Karpas-422 (cell line): ENCODE measurements at regions not wholly inside any gene's neighbourhood (a gene's known extent, or its start where the extent isn't known, plus 50 kb on each side); places are given as distances from the start of the nearest gene placed in this dataset.

Source experiments
- DNase-seq: peaks from one replicate; pipeline ENCODE4 v3.0.0-alpha.2; 2015
- H2AFZ ChIP-seq: fragments of 200-600 bp; sonication (generic); 2 replicates; pipeline ENCODE4 v1.6.1; 2014; ENCODE audit warnings: antibody characterized with exemption, low read length, mixed read lengths
- H3K27ac ChIP-seq: fragments of 200-600 bp; sonication (generic); 2 replicates; pipeline ENCODE4 v1.5.1; 2014; ENCODE audit warnings: mild to moderate bottlenecking, low read length, moderate library complexity
- H3K27me3 ChIP-seq: fragments of 200-600 bp; sonication (generic); 2 replicates; pipeline ENCODE4 v1.6.1; 2014; ENCODE audit warnings: low read length, mixed read lengths
- H3K36me3 ChIP-seq: fragments of 200-600 bp; sonication (generic); 2 replicates; pipeline ENCODE4 v1.6.1; 2014; ENCODE audit warnings: low read length, mixed read lengths; ENCODE audit not compliant: insufficient read depth
- H3K4me1 ChIP-seq: fragments of 200-600 bp; sonication (generic); 2 replicates; pipeline ENCODE4 v1.6.1; 2014; ENCODE audit warnings: mild to moderate bottlenecking, low read length, mixed read lengths
- H3K4me2 ChIP-seq: fragments of 200-600 bp; sonication (generic); 2 replicates; pipeline ENCODE4 v1.6.1; 2014; ENCODE audit warnings: low read length, low read depth, mild to moderate bottlenecking; ENCODE audit not compliant: poor library complexity, severe bottlenecking
- H3K4me3 ChIP-seq: fragments of 200-600 bp; sonication (generic); 2 replicates; pipeline ENCODE4 v1.5.1; 2014; ENCODE audit warnings: mild to moderate bottlenecking, antibody characterized with exemption, low read length, mixed read lengths
- H3K79me2 ChIP-seq: fragments of 200-600 bp; sonication (generic); 2 replicates; pipeline ENCODE4 v1.6.1; 2014; ENCODE audit warnings: mild to moderate bottlenecking, low read length, mixed read lengths
- H3K9ac ChIP-seq: fragments of 200-600 bp; sonication (generic); 2 replicates; pipeline ENCODE4 v1.6.0; 2014; ENCODE audit warnings: low read length
- H3K9me2 ChIP-seq: fragments of 200-600 bp; sonication (generic), shearing (Covaris generic); replicated peaks from 2 replicates; pipeline ENCODE4 v1.6.0; 2014; ENCODE audit warnings: mild to moderate bottlenecking, low read length, moderate library complexity; ENCODE audit not compliant: insufficient read depth
- H3K9me3 ChIP-seq: fragments of 300-700, 200-600 bp; sonication (generic); 2 replicates; pipeline ENCODE4 v1.6.1; 2014; ENCODE audit warnings: low read length, mixed read lengths
- H4K20me1 ChIP-seq: fragments of 200-600 bp; sonication (generic); 2 replicates; pipeline ENCODE4 v1.6.1; 2014; ENCODE audit warnings: mild to moderate bottlenecking, antibody characterized with exemption, low read length, low read depth; ENCODE audit not compliant: insufficient read depth

DNA sequence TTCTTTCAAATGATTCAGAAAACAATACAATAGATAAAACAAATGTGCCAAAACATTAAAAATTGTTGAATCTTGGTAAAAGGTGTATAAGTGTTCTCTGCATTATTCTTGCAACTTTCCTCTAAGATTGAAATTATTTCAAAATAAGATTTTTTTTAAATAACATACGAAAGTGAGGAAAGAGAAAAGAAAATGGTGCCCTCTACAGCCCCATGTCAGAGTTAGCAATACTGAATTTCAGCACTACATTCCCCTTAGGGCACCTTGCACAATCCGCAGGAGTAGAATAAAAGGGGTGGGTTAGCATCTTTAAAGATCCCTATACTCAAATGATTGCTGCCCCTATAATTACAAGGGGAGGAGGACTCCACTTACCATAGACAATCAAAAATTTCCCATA lies 433.7 kb downstream of the BCL11A start:
- no peak overlapping the region for H3K9ac ChIP-seq
- no peaks in the 10 kb centered on the region for H3K9me3 ChIP-seq
- H4K20me1 ChIP-seq = no peaks in the 10 kb centered on the region
- no peak overlapping the region for H3K27ac ChIP-seq
- no peak overlapping the region for H3K4me3 ChIP-seq
- H3K79me2 ChIP-seq = no peaks in the 10 kb centered on the region
- H2AFZ ChIP-seq = no peak overlapping the region
- H3K36me3 ChIP-seq = no peaks in the 10 kb centered on the region
- H3K27me3 ChIP-seq = no peaks in the 10 kb centered on the region
- H3K4me1 ChIP-seq = no peaks in the 10 kb centered on the region
- H3K4me2 ChIP-seq = no peak overlapping the region
- DNase-seq = peak; percentile 53
- H3K9me2 ChIP-seq = no peaks in the 10 kb centered on the region

DNA sequence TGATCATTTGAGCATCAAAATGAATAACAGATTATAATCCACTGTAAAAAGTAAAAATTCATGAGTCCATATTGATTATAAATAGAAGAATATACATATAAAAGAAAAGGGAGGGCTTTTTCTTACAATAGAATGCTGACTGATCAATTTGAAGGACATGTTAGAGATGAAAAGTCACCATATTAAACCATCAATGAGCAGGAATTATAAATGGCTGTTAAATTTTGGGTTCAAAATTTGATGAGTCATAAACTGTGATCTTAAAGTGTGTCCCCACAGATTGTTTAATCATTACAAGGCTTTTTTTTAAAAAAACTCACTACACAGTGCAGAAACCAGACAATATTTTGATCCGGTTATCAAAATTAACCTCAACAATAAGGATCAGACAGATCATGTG lies 434.5 kb downstream of the BCL11A start:
- Histone ChIP-seq H2AFZ (no peak overlapping the region), H3K27me3 (no peaks in the 10 kb centered on the region), H3K27ac (no peak overlapping the region), H3K9me3 (no peaks in the 10 kb centered on the region), H3K4me2 (no peak overlapping the region), H4K20me1 (no peaks in the 10 kb centered on the region), H3K4me3 (no peak overlapping the region), H3K9me2 (no peaks in the 10 kb centered on the region), H3K79me2 (no peaks in the 10 kb centered on the region), H3K4me1 (no peaks in the 10 kb centered on the region), H3K9ac (no peak overlapping the region), H3K36me3 (no peaks in the 10 kb centered on the region)
- no peak for DNase-seq

DNA sequence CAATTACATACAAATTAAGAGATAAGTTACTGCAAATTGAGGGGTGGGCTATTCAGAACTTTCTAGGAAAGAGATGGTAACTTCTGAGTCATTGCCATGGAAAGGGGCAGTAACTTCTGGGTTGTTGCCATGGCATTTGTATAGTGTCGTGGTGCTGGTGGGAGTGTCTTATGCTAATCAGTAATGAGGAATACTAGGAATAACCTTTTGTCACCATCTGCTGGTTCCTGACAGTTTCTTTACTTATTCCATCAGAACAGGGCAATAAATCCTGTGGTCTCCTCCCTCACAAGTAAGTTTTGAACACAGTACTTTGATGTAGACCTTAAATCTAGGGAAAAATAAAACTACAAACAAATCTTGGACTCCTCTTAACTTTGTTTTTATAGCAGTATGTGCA lies 435.4 kb downstream of the BCL11A start:
- H3K36me3 ChIP-seq = no peaks in the 10 kb centered on the region
- H3K9ac ChIP-seq = no peak overlapping the region
- no peaks in the 10 kb centered on the region for H3K9me3 ChIP-seq
- H4K20me1 ChIP-seq = no peaks in the 10 kb centered on the region
- H3K79me2 ChIP-seq = no peaks in the 10 kb centered on the region
- H3K4me1 ChIP-seq = no peaks in the 10 kb centered on the region
- H3K4me2 ChIP-seq = no peak overlapping the region
- no peak overlapping the region for H3K27ac ChIP-seq
- H2AFZ ChIP-seq = no peak overlapping the region
- no peaks in the 10 kb centered on the region for H3K9me2 ChIP-seq
- DNase-seq = no peak
- H3K27me3 ChIP-seq = peaks cover 2% of the 10 kb centered on the region; the same call in 1 of the 2 replicates
- H3K4me3 ChIP-seq = no peak overlapping the region

DNA sequence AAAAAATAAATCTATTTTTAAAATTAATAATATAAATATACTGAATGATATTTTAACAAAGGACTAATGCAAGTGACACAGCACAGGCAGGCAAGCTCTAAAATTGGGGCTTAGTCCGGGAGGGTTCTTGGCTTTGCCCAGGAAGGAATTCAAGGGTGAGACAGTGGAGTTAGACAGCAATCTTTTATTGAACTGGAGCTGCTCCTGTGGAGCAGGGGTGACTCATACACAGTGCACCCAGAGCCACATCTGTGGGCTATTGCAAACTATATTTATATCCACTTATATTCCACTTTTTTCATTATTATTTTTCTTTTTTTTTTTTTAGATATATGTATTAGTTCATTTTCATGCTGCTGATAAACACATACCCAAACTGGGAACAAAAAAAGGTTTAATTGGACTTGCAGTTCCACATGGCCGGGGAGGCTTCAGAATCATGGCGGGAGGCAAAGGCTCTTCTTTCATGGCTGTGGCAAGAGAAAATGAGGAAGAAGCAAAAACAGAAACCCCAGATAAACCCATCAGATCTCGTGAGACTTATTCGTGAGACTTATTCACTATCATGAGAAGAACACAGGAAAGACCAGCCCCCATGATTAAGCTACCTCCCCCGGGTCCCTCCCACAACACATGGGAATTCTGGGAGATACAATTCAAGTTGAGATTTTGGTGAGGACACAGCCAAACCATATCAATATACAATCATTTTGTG lies 437.1 kb downstream of the BCL11A start:
- Histone ChIP-seq H2AFZ (no peak overlapping the region), H3K9me3 (no peaks in the 10 kb centered on the region), H3K27me3 (peaks cover 3% of the 10 kb centered on the region; the same call in 1 of the 2 replicates), H3K9me2 (no peaks in the 10 kb centered on the region), H3K4me1 (no peaks in the 10 kb centered on the region), H3K4me3 (no peak overlapping the region), H3K4me2 (no peak overlapping the region), H3K9ac (no peak overlapping the region), H3K36me3 (no peaks in the 10 kb centered on the region), H3K79me2 (no peaks in the 10 kb centered on the region), H3K27ac (no peak overlapping the region), H4K20me1 (no peaks in the 10 kb centered on the region)
- no peak for DNase-seq

DNA sequence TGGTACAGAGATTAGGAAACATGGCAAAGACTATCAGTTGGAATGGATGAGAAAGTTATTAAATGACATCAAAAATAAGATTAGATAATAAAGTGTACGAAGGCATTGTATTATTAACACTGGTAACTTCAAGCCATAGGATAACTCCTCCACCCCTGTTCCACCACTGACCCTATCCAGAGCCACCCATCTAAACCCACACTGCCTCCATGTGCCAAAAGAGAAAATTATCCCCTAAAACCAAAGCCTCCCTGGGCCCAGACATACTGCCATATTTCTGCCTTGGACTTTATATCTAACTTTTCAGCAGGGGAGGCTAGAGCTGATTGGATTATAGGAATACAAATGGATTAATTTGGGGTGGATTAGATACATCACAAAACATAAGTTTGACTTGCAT lies 443.7 kb downstream of the BCL11A start:
- Histone ChIP-seq H3K4me1 (no peaks in the 10 kb centered on the region), H3K27ac (no peak overlapping the region), H3K27me3 (peaks cover 3% of the 10 kb centered on the region; the same call in 1 of the 2 replicates), H3K9me2 (no peaks in the 10 kb centered on the region), H3K9ac (no peak overlapping the region), H4K20me1 (no peaks in the 10 kb centered on the region), H3K79me2 (no peaks in the 10 kb centered on the region), H3K9me3 (no peaks in the 10 kb centered on the region), H3K4me2 (no peak overlapping the region), H3K36me3 (no peaks in the 10 kb centered on the region), H3K4me3 (no peak overlapping the region), H2AFZ (no peak overlapping the region)
- DNase-seq = no peak

DNA sequence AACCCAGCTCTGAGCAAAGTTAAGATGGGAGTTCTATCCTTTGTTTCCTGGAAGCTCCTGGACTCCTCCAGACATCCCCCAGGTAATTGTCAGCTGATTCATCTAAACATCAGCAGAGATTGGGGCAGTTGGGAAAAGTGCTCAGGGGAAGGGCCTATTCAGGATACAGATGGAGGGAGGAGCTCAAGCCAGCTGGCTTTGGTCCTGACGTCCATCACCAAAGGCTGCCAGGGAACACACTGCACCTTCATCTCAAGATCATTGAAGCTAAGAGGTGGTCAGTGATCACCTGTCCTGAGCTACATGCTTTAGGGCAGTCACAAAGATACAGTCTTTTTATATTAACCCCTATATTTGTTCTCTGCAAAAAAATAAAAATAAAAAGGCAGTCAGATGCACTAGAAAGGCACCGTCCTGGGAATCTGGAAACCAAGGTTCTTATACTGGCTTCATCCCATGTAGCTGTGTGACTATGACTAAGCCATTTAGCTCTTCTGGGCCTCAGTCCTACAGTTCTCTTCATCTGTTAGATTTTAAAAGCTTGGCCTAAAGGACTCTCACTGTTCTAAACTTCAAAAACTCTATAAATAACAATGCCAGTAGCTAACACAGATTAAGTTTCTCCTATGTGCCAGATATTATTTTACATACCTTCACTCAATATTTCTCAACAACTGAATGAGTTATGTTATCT lies 446.5 kb downstream of the BCL11A start:
- no peak for DNase-seq
- H3K9ac ChIP-seq = no peak overlapping the region
- no peak overlapping the region for H3K4me3 ChIP-seq
- no peaks in the 10 kb centered on the region for H3K27me3 ChIP-seq
- H3K9me2 ChIP-seq = no peaks in the 10 kb centered on the region
- no peak overlapping the region for H3K27ac ChIP-seq
- H3K4me1 ChIP-seq = no peaks in the 10 kb centered on the region
- no peak overlapping the region for H3K4me2 ChIP-seq
- H3K36me3 ChIP-seq = no peaks in the 10 kb centered on the region
- H3K79me2 ChIP-seq = no peaks in the 10 kb centered on the region
- H3K9me3 ChIP-seq = no peaks in the 10 kb centered on the region
- H4K20me1 ChIP-seq = no peaks in the 10 kb centered on the region
- H2AFZ ChIP-seq = no peak overlapping the region

DNA sequence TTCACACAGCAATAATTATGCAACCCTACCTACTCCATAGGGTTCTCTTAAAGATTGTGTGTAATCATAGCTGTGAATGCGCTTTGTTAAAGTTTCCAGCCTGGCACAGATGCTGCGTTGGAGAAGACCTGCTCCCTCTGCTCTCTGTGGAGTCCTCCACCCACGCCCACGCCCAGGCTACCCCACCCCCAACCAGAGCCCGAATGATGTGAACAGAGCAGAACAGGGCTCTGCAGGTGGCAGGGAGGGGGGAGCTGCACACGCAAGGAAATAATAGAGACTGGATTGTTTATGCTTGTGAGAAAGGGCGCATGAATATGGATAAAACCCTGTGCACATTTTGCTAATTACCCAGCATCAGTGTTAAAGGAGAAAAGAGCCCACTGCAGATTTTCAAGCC lies 447.5 kb downstream of the BCL11A start:
- H3K4me2 ChIP-seq = no peak overlapping the region
- H3K9me3 ChIP-seq = no peaks in the 10 kb centered on the region
- H3K79me2 ChIP-seq = no peaks in the 10 kb centered on the region
- no peaks in the 10 kb centered on the region for H3K9me2 ChIP-seq
- H3K27ac ChIP-seq = no peak overlapping the region
- no peaks in the 10 kb centered on the region for H3K36me3 ChIP-seq
- H3K27me3 ChIP-seq = no peaks in the 10 kb centered on the region
- no peaks in the 10 kb centered on the region for H3K4me1 ChIP-seq
- no peak overlapping the region for H3K9ac ChIP-seq
- no peak overlapping the region for H2AFZ ChIP-seq
- no peak for DNase-seq
- H3K4me3 ChIP-seq = no peak overlapping the region
- no peaks in the 10 kb centered on the region for H4K20me1 ChIP-seq

DNA sequence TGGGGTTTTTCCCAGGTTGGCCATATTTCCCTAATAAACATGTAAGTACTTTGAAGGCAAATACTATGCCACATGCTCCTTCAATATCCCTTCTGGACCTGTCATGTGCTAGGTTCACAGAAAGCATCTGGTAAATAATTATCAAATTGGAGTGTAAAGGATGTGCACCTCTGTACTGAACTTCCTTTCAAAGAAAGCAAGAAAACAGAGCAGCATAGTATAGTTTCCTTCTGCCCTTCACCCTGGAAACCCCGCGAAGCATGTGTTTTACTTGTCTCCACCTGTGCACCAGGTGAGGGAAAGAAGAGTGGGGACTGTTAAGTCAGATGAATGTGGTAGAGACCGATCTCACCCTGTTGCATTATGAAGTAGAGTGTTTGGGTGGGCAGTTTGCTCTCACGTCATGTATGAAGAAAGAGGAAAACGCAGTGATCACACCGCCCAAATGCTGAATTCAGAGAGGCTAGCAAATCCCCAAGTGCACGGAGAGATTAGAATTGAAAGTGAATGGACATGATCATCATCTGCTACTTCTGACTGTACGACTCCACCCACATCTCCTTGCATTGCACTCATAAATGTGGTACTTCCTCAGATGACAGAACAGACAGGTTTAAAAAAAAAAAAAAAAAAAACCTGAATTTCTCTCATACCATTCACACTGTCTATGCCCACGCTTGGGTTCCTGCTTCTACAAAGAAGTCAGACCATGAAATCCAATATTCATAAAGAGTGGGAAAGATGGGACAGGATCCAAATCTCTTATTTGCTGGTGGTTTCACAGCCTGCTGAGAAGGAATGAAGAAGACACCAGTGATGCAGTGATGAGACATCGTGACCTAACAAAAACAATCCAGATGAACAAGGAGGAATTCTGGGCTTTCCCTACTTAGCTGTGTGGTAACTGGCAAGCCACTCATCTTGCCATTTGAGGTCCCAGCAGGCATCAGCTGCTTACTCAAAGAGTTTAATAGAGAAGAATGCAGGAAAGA lies 448.6 kb downstream of the BCL11A start:
- H3K27ac ChIP-seq = no peak overlapping the region
- no peak overlapping the region for H3K4me2 ChIP-seq
- no peak overlapping the region for H3K4me3 ChIP-seq
- no peaks in the 10 kb centered on the region for H4K20me1 ChIP-seq
- H3K4me1 ChIP-seq = no peaks in the 10 kb centered on the region
- H3K36me3 ChIP-seq = no peaks in the 10 kb centered on the region
- H2AFZ ChIP-seq = no peak overlapping the region
- H3K27me3 ChIP-seq = no peaks in the 10 kb centered on the region
- H3K9me2 ChIP-seq = no peaks in the 10 kb centered on the region
- H3K9me3 ChIP-seq = no peaks in the 10 kb centered on the region
- H3K9ac ChIP-seq = no peak overlapping the region
- no peaks in the 10 kb centered on the region for H3K79me2 ChIP-seq
- no peak for DNase-seq
